CD4-positive, CD25-positive, alpha-beta regulatory T cell (primary cell): ENCODE measurements at regions not wholly inside any gene's neighbourhood (a gene's known extent, or its start where the extent isn't known, plus 50 kb on each side); places are given as distances from the start of the nearest gene placed in this dataset.

ENCODE experiments used
- ATAC-seq, 2 donors: fragments of 150-1000 bp; cut with Tn5 transposase; one replicate each; pipeline ENCODE4 v1.10.0; 2021; ENCODE audit warnings: low read depth in 2 of 2, moderate number of reproducible peaks in 2 of 2, moderate library complexity in 1 of 2
- DNase-seq, 3 donors: peaks; one replicate each; pipeline versions ENCODE4 v3.0.0 to v3.0.0-alpha.2; 2012 to 2022; ENCODE audit warnings: mixed read lengths in 1 of 3
- H3K27ac ChIP-seq: one replicate; pipeline ENCODE4 v1.7.0; 2013; ENCODE audit warnings: mild to moderate bottlenecking, low read length; ENCODE audit not compliant: insufficient read depth, poor library complexity, severe bottlenecking
- H3K27me3 ChIP-seq: one replicate; pipeline ENCODE4 v1.7.0; 2013; ENCODE audit warnings: low read length; ENCODE audit not compliant: control insufficient read depth, insufficient read depth
- H3K36me3 ChIP-seq: one replicate; pipeline ENCODE4 v1.7.0; 2013; ENCODE audit warnings: mild to moderate bottlenecking, low read length, moderate library complexity; ENCODE audit not compliant: control insufficient read depth, insufficient read depth
- H3K4me1 ChIP-seq: 2 replicates; pipeline ENCODE4 v1.7.0; 2013; ENCODE audit warnings: mild to moderate bottlenecking, low read length; ENCODE audit not compliant: insufficient read depth, control insufficient read depth, poor library complexity, severe bottlenecking
- H3K4me3 ChIP-seq: one replicate; pipeline ENCODE4 v1.7.0; 2013; ENCODE audit warnings: low read depth, mild to moderate bottlenecking, low read length, moderate library complexity
- H3K9me3 ChIP-seq, 2 experiments: 1 replicate in 1 of 2; 2 replicates in 1 of 2; pipeline ENCODE4 v1.7.0; 2013; ENCODE audit warnings: low read length in 2 of 2, mild to moderate bottlenecking in 1 of 2, moderate library complexity in 1 of 2; ENCODE audit not compliant: control insufficient read depth in 2 of 2
- H3K27ac Mint-ChIP-seq, 3 donors: one replicate each; pipeline ENCODE4 v1.8.0; 2020 to 2022; ENCODE audit warnings: mild to moderate bottlenecking in 3 of 3, mixed read lengths in 3 of 3, moderate library complexity in 2 of 3
- H3K27me3 Mint-ChIP-seq: one replicate; pipeline ENCODE4 v1.8.0; 2022; ENCODE audit warnings: mild to moderate bottlenecking, mixed read lengths
- H3K36me3 Mint-ChIP-seq: one replicate; pipeline ENCODE4 v1.8.0; 2020; ENCODE audit warnings: mixed read lengths
- H3K4me1 Mint-ChIP-seq, 4 donors: one replicate each; pipeline ENCODE4 v1.8.0; 2020 to 2022; ENCODE audit warnings: mixed read lengths in 4 of 4, mild to moderate bottlenecking in 1 of 4
- H3K4me3 Mint-ChIP-seq, 4 donors: one replicate each; pipeline ENCODE4 v1.8.0; 2020 to 2022; ENCODE audit warnings: mild to moderate bottlenecking in 4 of 4, mixed read lengths in 4 of 4, moderate library complexity in 3 of 4
- H3K9me3 Mint-ChIP-seq, 7 donors: one replicate each; pipeline ENCODE4 v1.8.0; 2020 to 2022; ENCODE audit warnings: mixed read lengths in 7 of 7, mild to moderate bottlenecking in 3 of 7, moderate library complexity in 2 of 7

- H3K36me3 Mint-ChIP-seq: no peaks in the 10 kb centered on the region
- H3K9me3 Mint-ChIP-seq: peaks cover 0 to 6% (median 0%) of the 10 kb centered on the region in 7 donors
- Histone ChIP-seq H3K4me1 (no peaks in the 10 kb centered on the region), H3K27me3 (no peaks in the 10 kb centered on the region), H3K4me3 (no peak overlapping the region), H3K27ac (no peak overlapping the region), H3K9me3 (no peaks in the 10 kb centered on the region), H3K36me3 (no peaks in the 10 kb centered on the region)
- no peak for ATAC-seq
- no peak for DNase-seq
- no peak overlapping the region for H3K4me3 Mint-ChIP-seq
- no peaks in the 10 kb centered on the region for H3K4me1 Mint-ChIP-seq
- peaks cover 3% of the 10 kb centered on the region for H3K27me3 Mint-ChIP-seq
- no peak overlapping the region for H3K27ac Mint-ChIP-seq
Observed at GRCh38 chr20:10724449-10725173, 50.8 kb upstream of the JAG1 start.

- ATAC-seq (no peak), DNase-seq (no peak)
- Histone ChIP-seq H3K4me3 (no peak overlapping the region), H3K4me1 (no peaks in the 10 kb centered on the region), H3K27ac (no peak overlapping the region), H3K9me3 (no peaks in the 10 kb centered on the region), H3K36me3 (no peaks in the 10 kb centered on the region), H3K27me3 (no peaks in the 10 kb centered on the region)
- Mint-ChIP-seq H3K9me3 (peaks cover 0 to 8% (median 0%) of the 10 kb centered on the region in 7 donors), H3K4me3 (no peak overlapping the region), H3K27ac (no peak overlapping the region), H3K27me3 (no peaks in the 10 kb centered on the region), H3K4me1 (no peaks in the 10 kb centered on the region), H3K36me3 (no peaks in the 10 kb centered on the region)
Observed at GRCh38 chr20:10728873-10729670, 55.3 kb upstream of the JAG1 start.

GRCh38 chr20:10729785-10730184 lies 56.0 kb upstream of the JAG1 start:
- H3K36me3 ChIP-seq: no peaks in the 10 kb centered on the region
- no peaks in the 10 kb centered on the region for H3K9me3 ChIP-seq
- Mint-ChIP-seq H3K27me3 (no peaks in the 10 kb centered on the region), H3K4me1 (no peaks in the 10 kb centered on the region), H3K4me3 (no peak overlapping the region), H3K27ac (no peak overlapping the region), H3K36me3 (no peaks in the 10 kb centered on the region), H3K9me3 (peaks cover 0 to 8% (median 0%) of the 10 kb centered on the region in 7 donors)
- H3K4me1 ChIP-seq: no peaks in the 10 kb centered on the region
- H3K27ac ChIP-seq: no peak overlapping the region
- ATAC-seq (no peak), DNase-seq (no peak)
- no peaks in the 10 kb centered on the region for H3K27me3 ChIP-seq
- H3K4me3 ChIP-seq: no peak overlapping the region

GRCh38 chr20:10730629-10731183 lies 56.9 kb upstream of the JAG1 start:
- Histone ChIP-seq H3K4me1 (no peaks in the 10 kb centered on the region), H3K9me3 (no peaks in the 10 kb centered on the region), H3K36me3 (no peaks in the 10 kb centered on the region), H3K4me3 (no peak overlapping the region), H3K27ac (no peak overlapping the region), H3K27me3 (no peaks in the 10 kb centered on the region)
- Mint-ChIP-seq H3K4me3 (no peak overlapping the region), H3K27ac (no peak overlapping the region), H3K27me3 (no peaks in the 10 kb centered on the region), H3K9me3 (peaks cover 0 to 8% (median 0%) of the 10 kb centered on the region in 7 donors), H3K4me1 (no peaks in the 10 kb centered on the region), H3K36me3 (no peaks in the 10 kb centered on the region)
- DNase-seq (no peak), ATAC-seq (no peak)

- DNase-seq (no peak), ATAC-seq (no peak)
- H3K27ac Mint-ChIP-seq: no peak overlapping the region
- no peaks in the 10 kb centered on the region for H3K4me1 Mint-ChIP-seq
- Histone ChIP-seq H3K27me3 (no peaks in the 10 kb centered on the region), H3K4me1 (no peaks in the 10 kb centered on the region), H3K4me3 (no peak overlapping the region), H3K36me3 (no peaks in the 10 kb centered on the region), H3K9me3 (no peaks in the 10 kb centered on the region), H3K27ac (no peak overlapping the region)
- H3K9me3 Mint-ChIP-seq: peaks cover 0 to 8% (median 0%) of the 10 kb centered on the region in 7 donors
- no peak overlapping the region for H3K4me3 Mint-ChIP-seq
- H3K27me3 Mint-ChIP-seq: peaks cover under 1% of the 10 kb centered on the region
- H3K36me3 Mint-ChIP-seq: no peaks in the 10 kb centered on the region
Observed at GRCh38 chr20:10731190-10731965, 57.6 kb upstream of the JAG1 start.

GRCh38 chr20:10733122-10733521 lies 59.3 kb upstream of the JAG1 start:
- Mint-ChIP-seq H3K4me3 (no peak overlapping the region), H3K9me3 (peaks cover 0 to 8% (median 0%) of the 10 kb centered on the region in 7 donors), H3K27ac (no peak overlapping the region), H3K27me3 (peaks cover 4% of the 10 kb centered on the region), H3K4me1 (no peaks in the 10 kb centered on the region), H3K36me3 (no peaks in the 10 kb centered on the region)
- peak in 1 of 3 donors; percentile 0 for DNase-seq
- Histone ChIP-seq H3K4me1 (no peaks in the 10 kb centered on the region), H3K27me3 (no peaks in the 10 kb centered on the region), H3K9me3 (no peaks in the 10 kb centered on the region), H3K27ac (no peak overlapping the region), H3K36me3 (no peaks in the 10 kb centered on the region), H3K4me3 (no peak overlapping the region)
- ATAC-seq: no peak

GRCh38 chr20:10735195-10735949 lies 61.6 kb upstream of the JAG1 start:
- no peak overlapping the region for H3K4me3 Mint-ChIP-seq
- H3K27ac ChIP-seq: no peak overlapping the region
- ATAC-seq (no peak), DNase-seq (no peak)
- H3K27me3 ChIP-seq: no peaks in the 10 kb centered on the region
- H3K36me3 ChIP-seq: no peaks in the 10 kb centered on the region
- peaks cover 0 to 1% (median 0%) of the 10 kb centered on the region in 7 donors for H3K9me3 Mint-ChIP-seq
- H3K27ac Mint-ChIP-seq: no peak overlapping the region
- H3K4me3 ChIP-seq: no peak overlapping the region
- H3K4me1 ChIP-seq: no peaks in the 10 kb centered on the region
- no peaks in the 10 kb centered on the region for H3K4me1 Mint-ChIP-seq
- peaks cover 4% of the 10 kb centered on the region for H3K27me3 Mint-ChIP-seq
- H3K9me3 ChIP-seq: no peaks in the 10 kb centered on the region
- no peaks in the 10 kb centered on the region for H3K36me3 Mint-ChIP-seq
